ENCODE measurements at regions not wholly inside any gene's neighbourhood (a gene's known extent, or its start where the extent isn't known, plus 50 kb on each side); places are given as distances from the start of the nearest gene placed in this dataset.

DNA sequence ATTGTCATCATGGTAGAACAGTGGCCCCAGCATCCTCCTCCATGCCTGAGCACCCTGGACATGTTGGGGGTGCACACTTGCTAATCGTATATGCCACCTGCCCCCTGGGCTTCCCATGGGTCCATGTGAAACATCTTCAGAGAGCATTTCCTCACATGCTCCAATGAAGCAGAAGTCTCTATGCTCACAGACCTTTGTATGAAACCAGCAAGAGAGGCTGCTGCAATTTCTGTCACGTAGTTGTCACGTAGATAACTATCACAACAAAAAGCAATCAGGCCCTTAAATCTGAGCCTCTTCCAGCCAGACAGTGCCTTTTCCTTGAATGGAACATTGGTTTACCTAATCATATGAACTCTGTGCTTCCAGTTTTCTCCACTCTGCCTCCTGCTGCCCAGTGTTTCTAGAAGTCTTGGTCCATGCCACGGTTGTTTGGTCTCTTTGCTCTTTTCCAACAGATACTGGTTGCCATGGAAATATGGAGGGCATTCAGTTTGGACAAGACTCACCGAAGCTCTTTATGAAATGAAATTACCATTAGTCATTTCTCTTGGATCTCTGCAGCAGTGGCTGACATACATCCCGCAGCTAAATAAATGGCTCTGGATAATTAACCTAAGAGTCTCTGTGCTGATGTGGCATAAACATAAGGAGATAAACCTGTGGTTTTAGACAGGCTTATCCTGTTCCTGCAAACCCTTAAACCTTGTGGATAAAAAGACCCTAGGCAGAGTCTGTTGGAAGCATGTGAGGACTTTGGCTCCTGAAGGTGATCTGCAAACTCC, 172.8 kb upstream of the SYNDIG1 start:
- TF ChIP-seq CTCF (IDR thresholded peaks at IDR 0.05) (no peak), POLR2A (IDR thresholded peaks at IDR 0.05) (no peak)
